ENCODE measurements at regions not wholly inside any gene's neighbourhood (a gene's known extent, or its start where the extent isn't known, plus 50 kb on each side); places are given as distances from the start of the nearest gene placed in this dataset.
"Not testable (repeated sequence)": the region's sequence is repeated elsewhere in the genome, so short reads cannot be mapped to it uniquely, and the experiment has no call there.

- no peak for DNase-seq
Observed at GRCh38 chr1:82152356-82153271, 351.9 kb downstream of the ADGRL2 start.

GRCh38 chr1:82145656-82146055 is 344.9 kb downstream of the ADGRL2 start:
- DNase-seq = no peak

GRCh38 chr1:82143108-82143833 is 342.5 kb downstream of the ADGRL2 start:
- DNase-seq = no peak

- no peak for DNase-seq
Observed at GRCh38 chr1:82141390-82141789, 340.7 kb downstream of the ADGRL2 start.

GRCh38 chr1:82139751-82140468 is 339.2 kb downstream of the ADGRL2 start:
- no peak for DNase-seq

- DNase-seq = not testable (repeated sequence)
Observed at GRCh38 chr1:82136351-82136750, 335.6 kb downstream of the ADGRL2 start.

- DNase-seq = no peak
Observed at GRCh38 chr1:82125866-82126265, 325.1 kb downstream of the ADGRL2 start.

- DNase-seq = no peak
Observed at GRCh38 chr1:82125119-82125518, 324.4 kb downstream of the ADGRL2 start.

- DNase-seq = no peak
Observed at GRCh38 chr1:82121421-82121820, 320.7 kb downstream of the ADGRL2 start.

GRCh38 chr1:82116105-82116504 is 315.4 kb downstream of the ADGRL2 start:
- no peak for DNase-seq

- DNase-seq = no peak
Observed at GRCh38 chr1:82114887-82115286, 314.2 kb downstream of the ADGRL2 start.

- no peak for DNase-seq
Observed at GRCh38 chr1:82110366-82111254, 309.9 kb downstream of the ADGRL2 start.

- DNase-seq = no peak
Observed at GRCh38 chr1:82108843-82109242, 308.1 kb downstream of the ADGRL2 start.

- no peak for DNase-seq
Observed at GRCh38 chr1:82106672-82107071, 305.9 kb downstream of the ADGRL2 start.

GRCh38 chr1:82099170-82099569 is 298.4 kb downstream of the ADGRL2 start:
- DNase-seq = no peak

GRCh38 chr1:82094136-82094535 is 293.4 kb downstream of the ADGRL2 start:
- no peak for DNase-seq

GRCh38 chr1:82091729-82092128 is 291.0 kb downstream of the ADGRL2 start:
- DNase-seq = no peak

GRCh38 chr1:82091265-82091664 is 290.5 kb downstream of the ADGRL2 start:
- DNase-seq = no peak

GRCh38 chr1:82090104-82090503 is 289.4 kb downstream of the ADGRL2 start:
- no peak for DNase-seq

GRCh38 chr1:82086739-82087138 is 286.0 kb downstream of the ADGRL2 start:
- no peak for DNase-seq

GRCh38 chr1:82079607-82080006 is 278.9 kb downstream of the ADGRL2 start:
- DNase-seq = no peak

GRCh38 chr1:82073659-82074058 is 272.9 kb downstream of the ADGRL2 start:
- DNase-seq = no peak
